NCI-H82 treated with DMSO at 0.1 percent for 48 hours (cell line): ENCODE measurements at regions not wholly inside any gene's neighbourhood (a gene's known extent, or its start where the extent isn't known, plus 50 kb on each side); places are given as distances from the start of the nearest gene placed in this dataset.
"Not testable (repeated sequence)": the region's sequence is repeated elsewhere in the genome, so short reads cannot be mapped to it uniquely, and the experiment has no call there.

Source experiments
- DNase-seq: peaks from one replicate; lab custom pipeline; 2025; ENCODE audit not compliant: unreplicated experiment; lab: John Stamatoyannopoulos, UW

- DNase-seq: peak; percentile 3
Measured at GRCh38 chr20:43404878-43405277, 52.8 kb upstream of the SRSF6 start.

DNA sequence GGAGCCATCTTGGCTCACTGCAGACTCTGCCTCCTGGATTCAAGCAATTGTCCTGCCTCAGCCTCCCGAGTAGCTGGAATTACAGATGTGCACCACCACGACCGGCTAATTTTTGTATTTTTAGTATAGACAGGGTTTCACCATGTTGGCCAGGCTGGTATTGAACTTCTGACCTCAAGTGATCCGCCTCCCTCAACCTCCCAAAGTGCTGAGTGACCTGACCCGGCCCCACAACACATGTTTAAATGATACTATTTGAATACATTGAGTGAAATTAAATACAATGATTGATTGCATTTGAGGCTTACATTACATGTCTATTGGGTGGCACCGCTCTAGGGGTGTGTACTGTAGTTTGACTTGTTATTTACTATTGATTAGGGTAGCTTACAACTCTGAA is 56.8 kb upstream of the SRSF6 start:
- not testable (repeated sequence) for DNase-seq

DNA sequence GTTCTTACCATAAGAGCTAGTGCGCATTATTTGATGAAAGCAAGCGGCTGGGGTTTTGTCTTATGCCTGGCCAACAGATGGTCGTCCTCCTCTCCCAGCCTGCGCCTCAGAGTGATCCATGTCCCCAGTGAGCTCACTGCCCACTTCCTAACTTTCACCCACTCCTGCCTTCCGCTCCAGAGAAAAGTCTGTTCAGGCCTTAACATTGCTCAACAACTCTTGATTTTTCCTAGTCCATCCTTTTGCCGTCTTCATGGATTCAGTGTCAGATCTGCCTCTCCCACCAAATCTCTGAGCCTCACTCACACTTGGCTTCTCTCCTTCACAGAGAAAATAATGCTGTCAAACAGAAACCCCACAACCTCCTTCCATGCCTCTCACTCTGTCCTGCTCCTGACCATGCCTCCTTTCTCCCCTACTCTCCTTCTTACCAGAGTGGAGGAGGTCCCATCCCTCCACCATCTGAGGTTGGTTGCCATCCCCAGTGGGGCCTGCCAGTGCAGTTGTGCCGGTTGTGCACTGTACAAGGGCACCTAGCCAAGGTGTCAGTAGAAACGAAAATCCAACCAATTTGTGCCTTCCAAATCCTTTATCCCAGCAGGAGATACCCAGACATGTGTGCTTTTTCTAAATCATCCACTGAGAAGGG is 58.9 kb upstream of the SRSF6 start:
- DNase-seq: no peak

DNA sequence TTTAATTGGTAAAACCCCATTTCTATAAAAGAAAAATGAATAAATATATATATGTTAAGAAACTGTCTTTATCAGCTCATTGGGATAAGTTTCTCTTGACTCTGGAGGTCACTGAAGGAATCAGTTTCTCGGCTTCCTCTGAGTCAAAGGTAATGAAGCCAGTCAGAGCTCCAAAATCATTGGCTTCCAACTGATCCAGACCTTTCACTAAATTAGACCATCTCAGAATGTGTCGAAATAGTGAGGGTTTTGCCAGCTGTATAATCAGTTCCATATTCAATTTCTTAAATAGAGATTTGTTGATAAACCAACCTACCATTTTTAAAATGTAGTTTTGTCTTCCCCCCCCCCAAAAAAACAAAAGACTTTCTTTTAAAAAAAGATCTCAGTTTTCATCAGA is 60.5 kb upstream of the SRSF6 start:
- no peak for DNase-seq

DNA sequence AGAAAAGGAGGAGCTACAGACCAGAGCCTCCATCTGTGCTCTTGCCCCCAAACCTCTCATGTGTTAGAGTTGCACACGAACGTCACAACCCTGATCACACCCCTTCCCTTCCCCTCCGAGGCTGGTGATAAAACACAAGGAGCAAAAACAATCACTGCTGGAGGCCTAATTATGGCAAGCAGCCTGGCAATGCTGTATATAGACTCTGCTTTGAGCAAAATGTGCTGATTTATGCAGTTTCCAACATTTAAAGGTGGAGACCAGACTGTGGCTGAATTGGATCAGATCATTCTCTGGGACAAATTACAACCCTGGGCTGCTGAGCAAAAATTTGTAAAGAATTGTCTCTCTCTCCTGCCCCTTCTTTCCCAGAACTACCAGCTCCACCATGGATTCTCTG is 64.6 kb upstream of the SRSF6 start:
- DNase-seq: no peak

- DNase-seq: no peak
Measured at GRCh38 chr20:43392561-43392960, 65.1 kb upstream of the SRSF6 start.

- DNase-seq: no peak
Measured at GRCh38 chr20:43389839-43390626, 67.7 kb upstream of the SRSF6 start.

DNA sequence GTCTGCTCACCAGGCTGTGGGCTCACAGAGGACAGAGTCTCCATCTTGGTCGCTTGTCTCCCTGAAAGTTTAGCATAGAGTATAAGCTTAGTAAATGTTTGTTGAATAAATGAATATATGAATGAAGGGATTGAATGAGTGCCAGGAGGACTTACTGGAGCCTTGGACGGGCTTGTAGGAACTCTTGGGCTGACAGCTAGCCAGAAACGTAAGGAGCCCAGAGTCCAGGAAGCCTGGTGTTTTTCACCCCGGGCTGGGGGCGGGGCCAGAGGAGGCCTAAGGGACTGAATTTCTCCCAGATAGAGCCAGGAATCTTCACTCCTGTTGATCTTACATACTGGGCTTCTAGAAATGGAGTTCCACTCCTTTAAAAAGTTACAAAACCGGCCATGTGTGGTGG is 68.5 kb upstream of the SRSF6 start:
- no peak for DNase-seq

- DNase-seq: no peak
Measured at GRCh38 chr20:43388268-43389002, 69.3 kb upstream of the SRSF6 start.

DNA sequence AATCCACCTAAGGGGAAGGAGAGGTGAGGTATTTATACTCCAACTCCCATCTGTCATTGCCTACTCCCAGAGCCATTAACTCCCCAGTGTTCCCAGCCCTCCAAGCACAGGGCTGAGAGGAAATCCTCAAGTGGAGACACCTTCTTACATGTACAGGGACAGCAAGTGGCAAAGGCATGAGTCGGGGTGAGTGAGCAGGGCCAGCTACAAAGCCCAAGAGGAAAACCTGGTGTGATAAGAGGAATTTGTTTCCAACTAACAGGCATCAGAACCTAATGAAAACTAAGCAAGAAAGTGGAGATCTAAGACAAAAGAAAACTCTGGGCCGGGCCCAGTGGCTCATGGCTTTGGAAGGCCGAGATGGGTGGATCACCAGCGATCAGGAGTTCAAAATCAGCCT is 70.0 kb upstream of the SRSF6 start:
- no peak for DNase-seq

GRCh38 chr20:43386878-43387277 is 70.8 kb upstream of the SRSF6 start:
- no peak for DNase-seq

GRCh38 chr20:43385914-43386313 is 71.8 kb upstream of the SRSF6 start:
- no peak for DNase-seq

DNA sequence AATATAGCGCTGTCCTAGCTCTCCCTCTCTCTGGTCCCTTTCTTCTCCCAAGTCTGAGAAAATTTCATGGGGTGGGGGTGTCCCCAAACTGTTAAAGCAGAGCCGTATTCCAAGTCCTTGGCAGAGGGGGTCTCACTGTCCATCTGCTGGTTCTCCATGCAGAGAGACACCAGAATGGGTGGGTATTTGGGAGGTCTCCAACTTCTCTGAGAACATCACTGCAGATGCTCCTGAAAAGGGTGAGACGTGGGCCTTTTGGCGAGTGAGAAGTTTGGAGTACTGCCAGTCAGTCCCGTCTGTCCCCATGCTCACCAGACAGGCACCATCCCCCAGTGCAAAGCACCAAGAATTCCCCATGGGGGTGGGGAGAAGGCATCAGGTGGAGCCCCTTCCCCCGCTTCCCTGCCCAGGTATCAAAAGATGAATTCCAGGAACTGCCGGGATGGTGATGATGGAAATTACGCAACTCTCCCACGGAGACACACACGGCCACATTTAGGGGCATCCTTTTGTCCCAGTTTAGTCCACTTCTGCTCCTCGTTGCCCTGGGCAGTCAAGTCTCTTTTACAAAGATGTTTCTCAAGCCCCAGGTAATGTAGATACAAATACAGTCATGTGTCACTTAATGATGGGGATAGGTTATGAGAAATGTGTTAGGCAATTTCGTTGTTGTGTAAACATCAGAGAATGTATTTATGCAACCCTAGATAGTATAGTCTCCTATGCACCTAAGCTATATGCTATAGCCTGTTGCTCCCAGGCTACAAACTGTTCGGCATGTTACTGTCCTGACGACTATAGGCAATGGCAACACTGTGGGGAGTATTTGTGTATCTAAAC is 73.4 kb upstream of the SRSF6 start:
- DNase-seq: no peak

- no peak for DNase-seq
Measured at GRCh38 chr20:43383026-43383795, 74.5 kb upstream of the SRSF6 start.

GRCh38 chr20:43382135-43382534 is 75.6 kb upstream of the SRSF6 start:
- not testable (repeated sequence) for DNase-seq

DNA sequence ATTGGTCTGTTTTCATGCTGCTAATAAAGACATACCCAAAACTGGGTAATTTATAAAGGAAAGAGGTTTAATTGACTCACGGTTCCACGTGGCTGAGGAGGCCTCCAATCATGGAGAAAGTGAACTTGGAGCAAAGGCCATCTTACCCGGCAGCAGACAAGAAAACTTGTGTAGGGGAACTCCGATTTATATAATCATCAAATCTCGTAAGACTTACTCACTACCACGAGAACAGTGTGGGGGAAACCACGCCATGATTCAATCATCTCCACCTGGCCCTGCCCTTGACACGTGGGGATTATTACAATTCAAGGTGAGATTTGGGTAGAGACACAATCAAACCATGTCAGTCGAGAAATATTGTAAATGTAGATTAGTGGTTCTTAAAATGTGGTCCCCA is 76.2 kb upstream of the SRSF6 start:
- not testable (repeated sequence) for DNase-seq

- no peak for DNase-seq
Measured at GRCh38 chr20:43379239-43379917, 78.3 kb upstream of the SRSF6 start.

DNA sequence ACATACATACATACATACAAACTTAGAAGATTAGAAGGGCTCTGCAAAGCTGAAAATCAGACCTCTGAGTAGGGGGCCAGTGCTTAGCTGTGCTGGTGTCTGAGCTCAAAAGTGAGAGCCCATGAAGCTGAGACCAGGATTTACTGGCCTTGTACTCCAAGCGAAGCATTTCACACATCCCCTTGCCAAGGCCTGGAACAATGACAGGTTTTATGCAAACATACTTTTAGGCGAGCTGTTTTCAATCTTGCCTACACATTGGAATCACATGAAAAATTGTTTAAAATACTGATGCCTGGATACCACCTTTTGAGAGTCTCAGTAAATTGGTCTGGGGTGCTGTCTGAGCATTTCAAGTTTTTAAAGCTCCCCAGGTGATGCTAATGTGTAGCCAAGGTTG is 80.9 kb upstream of the SRSF6 start:
- no peak for DNase-seq

GRCh38 chr20:43375591-43375990 is 82.1 kb upstream of the SRSF6 start:
- DNase-seq: no peak

- DNase-seq: no peak
Measured at GRCh38 chr20:43372051-43372450, 85.6 kb upstream of the SRSF6 start.
